C4-2B (cell line): ENCODE measurements at regions not wholly inside any gene's neighbourhood (a gene's known extent, or its start where the extent isn't known, plus 50 kb on each side); places are given as distances from the start of the nearest gene placed in this dataset.
"Not testable (repeated sequence)": the region's sequence is repeated elsewhere in the genome, so short reads cannot be mapped to it uniquely, and the experiment has no call there.

Experiments used
- ZFX ChIP-seq: fragments of 450-650 bp; IDR thresholded peaks from 2 replicates; pipeline ENCODE4 v1.6.1; 2017
- TF ChIP-seq, protein P1 (sequence below): fragments of 450-650 bp; conservative IDR thresholded peaks from 2 replicates; pipeline ENCODE4 v1.5.1; 2017; ENCODE audit warnings: mild to moderate bottlenecking

DNA sequence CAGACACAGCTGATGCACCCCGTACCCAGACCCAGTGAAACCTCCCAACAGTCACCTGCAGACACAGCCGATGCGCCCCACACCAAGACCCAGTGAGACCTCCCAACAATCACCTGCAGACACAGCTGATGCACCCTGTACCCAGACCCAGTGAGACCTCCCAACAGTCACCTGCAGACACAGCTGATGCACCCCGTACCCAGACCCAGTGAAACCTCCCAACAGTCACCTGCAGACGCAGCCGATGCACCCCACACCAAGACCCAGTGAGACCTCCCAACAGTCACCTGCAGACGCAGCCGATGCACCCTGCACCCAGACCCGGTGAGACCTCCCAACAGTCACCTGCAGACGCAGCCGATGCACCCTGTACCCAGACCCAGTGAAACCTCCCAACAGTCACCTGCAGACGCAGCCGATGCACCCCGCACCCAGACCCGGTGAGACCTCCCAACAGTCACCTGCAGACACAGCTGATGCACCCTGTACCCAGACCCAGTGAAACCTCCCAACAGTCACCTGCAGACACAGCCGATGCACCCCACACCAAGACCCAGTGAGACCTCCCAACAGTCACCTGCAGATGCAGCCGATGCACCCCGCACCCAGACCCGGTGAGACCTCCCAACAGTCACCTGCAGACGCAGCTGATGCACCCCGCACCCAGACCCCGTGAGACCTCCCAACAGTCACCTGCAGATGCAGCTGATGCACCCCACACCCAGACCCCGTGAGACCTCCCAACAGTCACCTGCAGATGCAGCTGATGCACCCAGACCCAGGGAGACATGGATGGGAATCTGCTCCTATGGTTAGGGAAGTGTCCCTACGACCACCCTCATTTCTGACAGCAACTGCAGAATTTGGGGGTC lies 178.3 kb upstream of the C1orf174 start:
- TF ChIP-seq, protein P1, sequence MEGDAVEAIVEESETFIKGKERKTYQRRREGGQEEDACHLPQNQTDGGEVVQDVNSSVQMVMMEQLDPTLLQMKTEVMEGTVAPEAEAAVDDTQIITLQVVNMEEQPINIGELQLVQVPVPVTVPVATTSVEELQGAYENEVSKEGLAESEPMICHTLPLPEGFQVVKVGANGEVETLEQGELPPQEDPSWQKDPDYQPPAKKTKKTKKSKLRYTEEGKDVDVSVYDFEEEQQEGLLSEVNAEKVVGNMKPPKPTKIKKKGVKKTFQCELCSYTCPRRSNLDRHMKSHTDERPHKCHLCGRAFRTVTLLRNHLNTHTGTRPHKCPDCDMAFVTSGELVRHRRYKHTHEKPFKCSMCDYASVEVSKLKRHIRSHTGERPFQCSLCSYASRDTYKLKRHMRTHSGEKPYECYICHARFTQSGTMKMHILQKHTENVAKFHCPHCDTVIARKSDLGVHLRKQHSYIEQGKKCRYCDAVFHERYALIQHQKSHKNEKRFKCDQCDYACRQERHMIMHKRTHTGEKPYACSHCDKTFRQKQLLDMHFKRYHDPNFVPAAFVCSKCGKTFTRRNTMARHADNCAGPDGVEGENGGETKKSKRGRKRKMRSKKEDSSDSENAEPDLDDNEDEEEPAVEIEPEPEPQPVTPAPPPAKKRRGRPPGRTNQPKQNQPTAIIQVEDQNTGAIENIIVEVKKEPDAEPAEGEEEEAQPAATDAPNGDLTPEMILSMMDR = not testable (repeated sequence)
- TF ChIP-seq ZFX = not testable (repeated sequence)
